Prostate gland (tissue), 2 donors: ENCODE measurements at regions not wholly inside any gene's neighbourhood (a gene's known extent, or its start where the extent isn't known, plus 50 kb on each side); places are given as distances from the start of the nearest gene placed in this dataset.

Experiments
- POLR2A ChIP-seq: fragments of 450-650 bp; IDR thresholded peaks from one replicate; pipeline ENCODE4 v1.6.1; 2016; ENCODE audit warnings: antibody characterized with exemption, mild to moderate bottlenecking
- POLR2AphosphoS5 ChIP-seq: sonication (generic); formaldehyde crosslinking; IDR thresholded peaks from one replicate; pipeline ENCODE4 v1.6.1; 2017; ENCODE audit warnings: antibody characterized with exemption
- TF ChIP-seq, protein P1 (sequence below), 4 experiments: fragments of 200-600 bp in 2 of 4; fragments of 450-650 bp in 2 of 4; sonication (generic) in 2 of 4; IDR thresholded peaks; 1 replicate in 3 of 4; 2 replicates in 1 of 4; pipeline ENCODE4 v1.5.1; 2016 to 2019; ENCODE audit warnings: antibody characterized with exemption in 4 of 4, mild to moderate bottlenecking in 2 of 4, moderate library complexity in 2 of 4

DNA sequence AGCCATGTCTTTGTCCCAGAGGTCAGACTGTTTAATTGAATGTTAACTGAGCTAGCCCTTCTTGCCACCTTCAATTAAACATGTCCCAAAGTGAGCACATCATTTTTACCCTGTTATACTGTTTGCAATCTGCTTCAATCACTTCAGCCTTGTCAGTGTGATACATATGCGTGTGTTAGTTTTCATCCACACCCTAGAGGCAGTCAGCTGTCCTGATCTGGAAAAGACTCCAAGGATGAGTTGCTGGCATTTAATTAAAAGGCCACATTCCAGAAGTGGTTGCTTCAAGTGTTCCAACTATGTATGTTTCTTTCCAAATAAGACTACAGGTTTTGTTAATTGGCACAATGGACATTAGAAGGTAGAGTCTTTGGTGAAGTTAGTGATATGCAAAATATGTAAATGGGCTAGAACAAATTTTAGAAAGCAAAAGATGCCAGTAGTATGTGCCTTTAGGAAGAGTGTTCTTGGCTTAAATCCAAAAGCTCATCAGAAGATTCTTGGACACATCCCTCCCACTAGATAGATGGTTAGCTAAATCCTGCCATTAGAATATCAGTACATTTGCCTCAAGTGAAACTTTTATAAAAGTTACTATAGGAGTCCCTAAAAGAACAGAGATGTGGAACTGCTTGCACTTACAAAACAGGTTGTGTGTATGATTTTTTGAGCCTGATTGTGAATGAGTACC, 79.5 kb upstream of the SLIT2 start:
- TF ChIP-seq, protein P1, sequence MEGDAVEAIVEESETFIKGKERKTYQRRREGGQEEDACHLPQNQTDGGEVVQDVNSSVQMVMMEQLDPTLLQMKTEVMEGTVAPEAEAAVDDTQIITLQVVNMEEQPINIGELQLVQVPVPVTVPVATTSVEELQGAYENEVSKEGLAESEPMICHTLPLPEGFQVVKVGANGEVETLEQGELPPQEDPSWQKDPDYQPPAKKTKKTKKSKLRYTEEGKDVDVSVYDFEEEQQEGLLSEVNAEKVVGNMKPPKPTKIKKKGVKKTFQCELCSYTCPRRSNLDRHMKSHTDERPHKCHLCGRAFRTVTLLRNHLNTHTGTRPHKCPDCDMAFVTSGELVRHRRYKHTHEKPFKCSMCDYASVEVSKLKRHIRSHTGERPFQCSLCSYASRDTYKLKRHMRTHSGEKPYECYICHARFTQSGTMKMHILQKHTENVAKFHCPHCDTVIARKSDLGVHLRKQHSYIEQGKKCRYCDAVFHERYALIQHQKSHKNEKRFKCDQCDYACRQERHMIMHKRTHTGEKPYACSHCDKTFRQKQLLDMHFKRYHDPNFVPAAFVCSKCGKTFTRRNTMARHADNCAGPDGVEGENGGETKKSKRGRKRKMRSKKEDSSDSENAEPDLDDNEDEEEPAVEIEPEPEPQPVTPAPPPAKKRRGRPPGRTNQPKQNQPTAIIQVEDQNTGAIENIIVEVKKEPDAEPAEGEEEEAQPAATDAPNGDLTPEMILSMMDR (IDR thresholded peaks at IDR 0.05): no peak
- no peak for TF ChIP-seq POLR2A
- no peak for TF ChIP-seq POLR2AphosphoS5
